Astrocyte (in vitro differentiated cells and primary cell): ENCODE measurements at regions not wholly inside any gene's neighbourhood (a gene's known extent, or its start where the extent isn't known, plus 50 kb on each side); places are given as distances from the start of the nearest gene placed in this dataset.

ENCODE experiments used
- CTCF ChIP-seq: IDR thresholded peaks from 2 replicates; pipeline ENCODE4 v1.5.1; 2011; ENCODE audit warnings: low read depth, mild to moderate bottlenecking, inconsistent platforms, low read length, moderate library complexity; ENCODE audit not compliant: insufficient read depth
- EZH2 ChIP-seq: IDR thresholded peaks from 2 replicates; pipeline ENCODE4 v1.6.1; 2012; ENCODE audit warnings: mild to moderate bottlenecking, low read length, inconsistent platforms; ENCODE audit not compliant: insufficient read depth

- TF ChIP-seq CTCF (no peak), EZH2 (no peak)
Measured at GRCh38 chr12:47549258-47549657, 156.6 kb downstream of the RPAP3 start.
